NCI-H2227 (cell line): ENCODE measurements at regions not wholly inside any gene's neighbourhood (a gene's known extent, or its start where the extent isn't known, plus 50 kb on each side); places are given as distances from the start of the nearest gene placed in this dataset.
"Not testable (repeated sequence)": the region's sequence is repeated elsewhere in the genome, so short reads cannot be mapped to it uniquely, and the experiment has no call there.

Experiments
- DNase-seq: peaks from one replicate; lab custom pipeline; 2025; ENCODE audit not compliant: unreplicated experiment; lab: John Stamatoyannopoulos, UW

DNA sequence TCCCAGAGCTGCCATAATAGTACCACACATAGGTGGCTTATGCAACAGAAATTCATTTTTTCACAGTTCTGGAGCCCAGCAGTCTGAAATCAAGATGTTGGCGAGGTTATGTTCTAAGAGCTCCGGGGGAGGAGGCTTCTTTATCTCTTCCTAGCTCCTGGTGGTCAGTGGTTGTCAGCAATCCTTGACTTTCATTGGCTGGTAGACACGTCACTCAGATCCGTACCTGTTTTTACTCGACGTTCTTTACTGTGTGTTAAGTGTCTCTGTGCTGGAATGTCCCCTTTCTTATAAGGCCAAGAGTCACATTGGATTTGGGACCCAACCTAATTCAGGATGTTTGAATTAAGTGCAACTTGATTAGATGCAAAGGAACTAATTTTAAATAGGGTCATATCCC, 218.5 kb upstream of the CNTN3 start:
- DNase-seq = no peak

DNA sequence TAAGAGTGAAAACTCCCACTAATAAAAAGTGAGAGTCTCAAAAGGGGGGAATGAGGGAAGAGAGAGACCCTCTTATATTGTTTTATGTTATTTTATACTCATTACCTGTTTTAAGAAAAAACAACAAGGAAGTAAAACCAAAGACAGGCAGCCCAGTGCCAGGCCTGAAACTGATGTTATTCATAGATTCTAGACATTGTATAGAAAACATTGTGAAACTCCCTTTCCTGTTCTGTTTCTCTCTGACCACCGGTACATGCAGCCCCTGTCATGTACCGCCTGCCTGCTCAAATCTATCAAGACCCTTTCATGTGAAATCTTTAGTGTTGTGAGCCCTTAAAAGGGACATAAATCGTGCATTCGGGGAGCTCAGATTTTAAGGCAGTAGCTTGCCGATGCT, 216.4 kb upstream of the CNTN3 start:
- not testable (repeated sequence) for DNase-seq

DNA sequence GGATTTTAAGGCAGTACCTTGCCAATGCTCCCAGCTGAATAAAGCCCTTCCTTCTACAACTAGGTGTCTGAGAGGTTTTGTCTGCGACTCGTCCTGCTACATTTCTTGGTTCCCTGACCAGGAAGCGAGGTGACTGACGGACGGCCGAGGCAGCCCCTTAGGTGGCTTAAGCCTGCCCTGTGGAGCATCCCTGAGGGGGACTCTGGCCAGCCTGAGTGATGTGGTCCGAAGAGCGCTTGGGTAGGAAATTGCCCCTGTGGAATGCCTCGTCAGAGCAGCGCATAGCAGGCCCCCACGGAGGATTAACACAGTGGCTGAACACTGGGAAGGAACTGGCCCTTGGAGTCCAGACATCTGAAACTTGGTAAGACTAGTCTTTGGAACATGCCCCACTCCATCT, 210.9 kb upstream of the CNTN3 start:
- not testable (repeated sequence) for DNase-seq

DNA sequence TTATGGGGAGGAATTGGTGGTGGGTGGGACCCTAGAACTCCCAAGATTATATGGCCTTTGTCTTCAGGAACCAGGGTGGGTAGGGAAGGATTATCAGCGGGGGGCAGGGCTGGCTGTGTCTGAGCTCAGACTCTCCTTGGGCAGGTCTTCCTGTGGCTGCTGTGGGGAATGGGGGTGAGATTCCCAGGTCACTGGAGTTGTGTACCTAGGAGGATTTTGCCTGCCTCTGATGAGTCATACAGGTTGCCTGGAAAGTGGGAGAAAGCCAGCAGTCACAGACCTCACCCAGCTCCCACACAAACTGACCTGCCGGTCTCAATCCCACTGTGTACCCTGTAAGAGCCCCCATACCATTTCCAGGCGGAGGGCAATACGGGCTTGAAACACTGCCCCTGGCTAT, 209.9 kb upstream of the CNTN3 start:
- no peak for DNase-seq

DNA sequence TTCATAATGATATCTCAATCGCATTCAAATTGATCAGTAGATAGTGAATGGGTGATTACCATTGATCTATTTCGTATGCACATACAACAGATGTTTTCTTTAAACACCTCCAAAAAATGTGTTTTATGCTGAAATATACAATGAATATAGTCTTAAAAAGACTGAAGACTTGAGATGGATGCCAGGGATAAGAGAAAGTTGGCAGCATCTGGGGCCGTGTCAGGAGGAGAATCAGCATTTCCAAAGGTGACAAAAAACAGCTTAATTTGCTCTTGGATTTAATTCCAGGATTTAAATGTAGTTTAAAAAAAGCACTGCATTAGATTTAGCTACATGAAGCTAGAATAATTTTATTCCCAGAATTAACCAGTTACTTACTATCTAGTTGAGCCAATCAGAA, 199.7 kb upstream of the CNTN3 start:
- no peak for DNase-seq

DNA sequence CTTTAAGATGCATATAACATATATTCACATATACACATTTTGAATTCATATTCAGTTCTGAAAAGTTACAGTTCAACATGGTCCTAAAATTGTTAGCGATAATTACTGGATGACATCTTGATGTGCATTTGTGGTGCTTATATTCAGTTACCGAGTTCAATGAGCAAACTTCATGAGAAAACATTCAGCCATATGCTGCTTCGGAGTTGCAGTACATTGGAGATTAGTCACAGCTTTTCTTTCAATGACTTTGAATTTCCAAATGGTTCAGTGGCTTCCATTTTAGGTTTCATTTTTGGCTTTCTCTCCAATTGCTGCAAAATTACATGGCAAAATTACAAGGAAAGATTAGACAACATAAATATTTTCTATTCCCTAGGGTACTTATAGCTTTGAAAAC, 198.3 kb upstream of the CNTN3 start:
- no peak for DNase-seq

DNA sequence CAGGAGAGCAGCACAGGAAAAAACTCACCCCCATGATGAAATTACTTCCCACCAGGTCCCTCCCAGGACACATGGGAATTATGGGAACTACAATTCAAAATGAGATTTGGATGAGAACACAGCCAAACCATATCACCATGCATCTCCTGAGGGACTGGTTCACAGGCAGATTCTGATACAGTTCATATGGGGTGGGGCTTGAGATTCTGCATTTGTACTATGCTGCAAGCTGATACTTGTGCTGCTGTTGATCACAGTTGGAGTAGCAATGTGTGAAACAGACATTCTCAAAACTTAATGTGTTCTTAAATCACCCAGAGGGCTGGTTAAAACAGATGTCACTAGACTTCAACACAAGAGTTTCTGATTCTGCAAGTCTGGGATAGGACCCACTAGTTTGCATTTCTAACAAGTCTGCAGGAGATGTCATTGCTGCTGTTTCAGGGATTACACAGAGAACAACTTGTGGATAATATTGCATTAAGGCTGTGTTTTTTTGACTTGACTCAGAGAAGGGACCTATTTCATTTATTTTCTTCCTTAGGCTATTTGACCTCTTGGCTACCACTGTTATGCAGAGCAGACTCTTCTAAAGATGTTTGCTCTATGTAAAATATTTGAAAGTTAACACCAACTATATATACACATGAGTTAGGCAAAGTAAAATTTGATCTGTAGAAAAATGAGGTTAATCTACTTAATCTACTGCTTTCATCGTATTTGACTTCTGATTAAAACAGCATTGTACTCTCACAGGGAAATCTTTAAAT, 194.2 kb upstream of the CNTN3 start:
- no peak for DNase-seq

DNA sequence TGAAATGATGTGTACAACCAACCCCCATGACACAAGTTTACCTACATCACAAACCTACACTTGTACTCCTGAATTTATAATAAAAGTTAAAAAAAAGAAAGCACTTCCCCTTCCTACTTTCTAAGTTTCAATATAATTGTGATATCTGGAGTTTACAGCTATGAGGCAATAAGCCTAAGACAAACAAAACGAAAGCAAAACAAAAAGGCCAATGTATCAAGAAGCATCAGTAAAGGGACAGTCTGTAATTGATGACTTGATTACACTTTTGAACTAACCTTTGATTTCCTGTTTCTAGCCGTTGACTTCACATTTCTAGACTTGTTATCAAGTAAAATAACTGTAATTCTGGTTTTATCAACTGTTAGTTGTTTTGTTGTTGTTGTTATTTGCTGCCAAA, 187.5 kb upstream of the CNTN3 start:
- no peak for DNase-seq

DNA sequence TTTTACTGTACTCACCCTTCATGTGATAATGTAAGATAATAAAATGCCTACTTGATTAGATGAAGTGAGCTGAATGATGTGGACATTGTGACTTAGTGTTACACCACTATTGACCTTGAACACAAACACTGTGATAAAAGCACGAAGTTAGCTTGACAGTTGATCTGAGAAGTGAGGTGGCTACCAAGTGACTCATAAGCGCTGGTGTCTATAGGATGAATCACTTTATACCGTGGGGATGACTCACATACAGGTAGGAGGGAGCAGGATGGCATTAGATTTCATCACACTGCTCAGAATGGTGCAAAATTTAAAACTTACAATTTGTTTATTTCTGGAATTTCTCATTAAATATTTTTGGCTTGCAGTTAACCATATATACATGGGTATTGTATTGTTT, 174.7 kb upstream of the CNTN3 start:
- no peak for DNase-seq

DNA sequence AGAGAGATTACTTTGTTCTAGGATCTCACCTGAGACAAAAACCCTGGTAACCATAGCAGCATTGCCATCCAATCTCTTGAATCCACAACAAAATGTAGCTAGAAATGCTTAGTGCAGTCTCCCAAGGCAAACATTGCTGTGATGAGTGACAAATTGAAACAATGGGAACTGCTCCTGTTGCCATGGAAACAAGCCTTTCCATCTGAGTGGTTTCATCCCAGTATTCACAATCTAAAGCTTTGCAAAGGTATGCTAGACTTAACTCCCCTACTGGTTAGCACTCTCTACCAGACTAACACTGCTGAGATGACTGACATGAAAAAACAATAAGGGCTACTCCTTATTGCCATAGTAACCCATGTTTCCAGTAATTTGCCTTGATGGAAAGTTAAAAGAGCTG, 172.6 kb upstream of the CNTN3 start:
- DNase-seq = peak; percentile 23

DNA sequence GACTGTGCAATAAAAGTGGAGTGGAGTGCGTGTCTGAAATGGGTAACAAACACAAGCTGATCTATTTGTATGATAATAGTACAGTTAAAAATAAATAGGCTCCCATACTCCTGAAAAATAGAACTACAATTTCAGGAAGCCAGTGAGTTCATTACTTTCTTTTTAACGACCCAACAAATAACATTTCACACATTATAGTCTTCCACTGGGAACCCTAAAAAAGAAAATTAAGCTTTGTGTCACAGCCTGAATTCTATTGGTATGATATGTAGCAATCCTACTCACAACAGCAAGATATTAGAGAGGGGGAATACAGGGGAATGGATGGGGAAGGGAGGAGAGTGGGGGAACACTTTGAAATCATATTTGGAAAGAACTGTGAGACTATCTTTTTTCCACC, 156.9 kb upstream of the CNTN3 start:
- DNase-seq = no peak

DNA sequence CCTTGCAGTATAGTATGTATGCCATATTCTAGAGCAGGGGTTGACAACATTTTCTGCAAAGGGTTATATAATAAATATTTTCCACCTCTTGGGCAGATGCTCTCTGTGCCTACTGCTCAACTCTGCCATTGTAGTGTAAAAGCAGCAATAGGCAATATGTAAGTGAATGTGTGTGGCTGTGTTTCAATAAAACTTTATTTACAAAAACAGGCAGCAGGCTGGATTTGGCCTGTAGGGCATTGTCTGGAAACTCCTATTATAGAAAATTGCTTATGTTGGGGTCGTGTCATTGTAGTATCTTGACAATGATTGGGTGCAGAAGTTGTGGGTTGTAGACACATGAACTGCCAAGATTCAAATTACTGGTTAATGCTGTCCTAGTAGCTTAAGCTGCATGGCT, 153.6 kb upstream of the CNTN3 start:
- no peak for DNase-seq

DNA sequence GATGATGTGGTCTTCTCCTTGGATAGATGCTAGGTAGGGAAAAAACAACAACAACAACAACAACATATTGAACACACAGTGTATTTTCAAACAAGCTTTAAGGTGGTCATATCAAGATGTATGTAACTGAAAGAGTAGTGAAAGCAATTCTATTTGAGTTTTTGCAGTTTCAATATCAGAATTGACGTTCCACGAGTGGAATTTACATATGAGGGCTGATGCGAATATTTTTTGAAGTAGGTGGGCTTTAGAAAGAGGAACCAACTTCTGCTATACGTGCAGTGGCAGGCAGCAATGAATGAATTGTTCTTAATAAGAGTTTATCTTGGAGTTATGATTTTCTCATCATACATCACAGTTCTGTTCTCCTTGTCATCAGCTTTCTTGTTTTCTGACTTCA, 151.9 kb upstream of the CNTN3 start:
- no peak for DNase-seq

DNA sequence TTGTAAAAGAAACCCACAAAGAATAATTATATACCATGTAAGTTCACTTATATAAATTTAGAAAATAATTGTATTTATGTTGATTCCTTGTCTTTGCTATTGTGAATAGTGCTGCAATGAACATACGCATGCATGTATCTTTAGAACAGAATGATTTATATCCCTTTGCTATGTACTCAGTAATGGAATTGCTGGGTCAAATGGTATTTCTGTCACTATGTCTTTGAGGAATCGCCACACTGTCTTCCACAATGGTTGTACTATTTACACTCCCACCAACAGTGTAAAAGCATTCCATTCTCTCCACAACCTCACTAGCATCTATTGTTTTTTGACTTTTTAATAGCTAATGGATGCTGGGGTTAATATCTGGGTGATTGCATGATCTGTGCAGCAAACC, 149.4 kb upstream of the CNTN3 start:
- DNase-seq = no peak

DNA sequence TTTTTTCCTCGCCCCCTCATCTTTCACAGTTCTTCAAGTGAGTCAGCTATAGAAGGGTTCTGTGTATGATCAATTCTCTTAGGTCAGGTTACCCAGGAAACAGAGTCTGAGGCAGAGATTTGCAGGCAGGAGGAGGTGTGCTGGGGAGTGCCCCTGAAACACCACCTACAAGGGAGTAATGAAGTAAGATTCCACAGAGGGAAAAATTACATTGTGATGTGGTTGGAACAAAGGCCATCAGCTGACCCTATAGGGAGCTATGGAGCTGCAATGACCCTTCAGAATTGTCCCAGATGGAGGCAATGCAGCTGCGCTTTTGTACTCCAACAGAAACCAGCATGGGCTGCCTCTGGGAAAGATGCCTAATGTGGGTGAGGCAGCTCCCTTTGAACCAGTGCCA, 142.2 kb upstream of the CNTN3 start:
- no peak for DNase-seq

DNA sequence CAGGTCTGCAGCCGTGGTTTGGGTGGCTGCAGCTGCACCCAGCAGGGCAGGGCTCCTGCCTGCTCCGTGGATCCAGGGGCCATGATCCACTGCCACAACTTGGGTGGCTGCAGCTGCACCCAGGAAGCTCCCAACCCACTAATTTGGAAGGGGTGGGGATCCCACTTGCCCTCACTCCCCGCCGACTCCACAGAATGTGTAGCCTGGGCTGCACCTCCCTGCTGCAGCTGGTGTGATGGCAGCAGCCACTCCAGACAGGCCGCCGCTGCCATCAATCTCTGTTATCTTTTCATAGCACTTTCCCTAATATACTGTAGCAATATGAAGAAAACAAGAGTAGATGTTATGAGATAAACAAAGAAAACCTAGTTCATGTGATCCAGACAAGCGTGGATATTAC, 137.8 kb upstream of the CNTN3 start:
- no peak for DNase-seq

DNA sequence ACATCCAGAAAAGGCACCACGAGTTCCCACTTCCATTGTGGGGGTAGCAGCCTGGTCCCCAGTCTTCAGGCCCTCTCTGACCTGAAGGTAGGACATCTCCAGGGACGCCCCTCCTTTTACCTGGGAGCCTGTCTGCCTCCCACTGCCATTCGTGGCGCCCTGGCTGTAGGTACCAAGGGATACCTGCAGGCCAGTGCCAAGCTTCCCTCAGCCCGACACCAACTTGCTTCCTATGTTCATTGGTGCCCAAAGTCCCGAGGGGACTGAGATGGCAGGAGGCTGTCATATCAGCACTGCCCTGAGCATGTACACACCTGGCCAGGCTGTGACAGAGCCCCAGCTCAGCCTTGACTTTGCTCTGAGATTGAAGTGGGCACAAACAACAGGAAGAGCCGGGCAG, 137.3 kb upstream of the CNTN3 start:
- DNase-seq = no peak

DNA sequence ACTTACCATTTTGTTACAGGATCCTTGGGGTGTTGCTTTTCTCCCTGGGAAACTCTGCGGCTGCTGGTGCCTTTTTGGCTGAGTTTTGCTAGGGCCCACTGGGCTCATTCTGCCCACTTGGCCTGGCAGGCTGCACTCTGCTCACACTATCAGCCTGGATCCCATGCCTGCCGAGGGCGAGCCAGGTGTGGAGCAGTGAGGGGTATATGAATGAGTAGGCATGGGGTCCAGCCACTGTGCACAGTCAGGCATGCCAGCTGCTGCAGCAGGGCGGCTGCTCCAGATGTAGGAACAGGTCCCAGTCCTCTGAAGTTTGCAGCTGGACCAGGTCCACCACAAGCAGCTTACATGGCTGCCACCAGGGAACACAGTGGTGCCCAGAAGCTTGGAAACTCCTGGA, 136.4 kb upstream of the CNTN3 start:
- no peak for DNase-seq

DNA sequence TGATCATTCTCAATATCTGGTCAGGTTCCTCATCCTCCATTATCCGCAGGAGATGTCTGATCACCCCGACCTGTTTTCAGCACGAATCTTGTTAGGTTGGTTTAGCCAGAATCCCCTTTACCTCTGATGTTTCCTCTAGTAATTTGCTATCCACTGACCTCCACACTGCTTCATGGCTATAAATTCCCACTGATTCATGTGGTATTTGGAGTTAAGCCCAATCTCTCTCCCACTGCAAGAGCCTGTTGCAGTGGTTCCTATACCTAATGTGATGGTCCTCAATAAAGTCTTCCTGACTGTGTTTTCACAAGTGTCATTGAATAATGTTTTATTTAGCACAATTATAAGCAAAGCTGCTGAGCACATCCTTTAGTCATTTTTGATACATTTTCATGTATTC, 124.8 kb upstream of the CNTN3 start:
- DNase-seq = no peak

DNA sequence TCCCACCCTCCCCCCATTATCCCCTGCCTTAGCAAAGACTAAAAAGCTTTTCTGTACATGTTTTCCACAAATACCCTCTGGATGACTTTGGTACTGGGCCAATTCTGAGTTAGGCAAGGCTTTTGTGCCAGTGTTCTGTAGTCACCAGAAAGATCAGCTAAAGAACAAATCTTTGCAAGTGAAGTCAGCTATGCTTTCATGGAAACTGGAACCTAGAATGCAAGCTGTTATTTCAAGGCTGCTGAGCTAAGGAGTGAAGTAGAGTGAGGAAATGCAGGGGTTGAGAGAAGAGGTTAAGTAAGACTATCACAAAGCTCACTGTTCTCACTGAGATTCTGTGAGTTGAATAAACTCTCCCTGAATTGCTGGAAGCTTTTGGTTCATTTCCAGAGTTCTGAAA, 107.8 kb upstream of the CNTN3 start:
- no peak for DNase-seq

DNA sequence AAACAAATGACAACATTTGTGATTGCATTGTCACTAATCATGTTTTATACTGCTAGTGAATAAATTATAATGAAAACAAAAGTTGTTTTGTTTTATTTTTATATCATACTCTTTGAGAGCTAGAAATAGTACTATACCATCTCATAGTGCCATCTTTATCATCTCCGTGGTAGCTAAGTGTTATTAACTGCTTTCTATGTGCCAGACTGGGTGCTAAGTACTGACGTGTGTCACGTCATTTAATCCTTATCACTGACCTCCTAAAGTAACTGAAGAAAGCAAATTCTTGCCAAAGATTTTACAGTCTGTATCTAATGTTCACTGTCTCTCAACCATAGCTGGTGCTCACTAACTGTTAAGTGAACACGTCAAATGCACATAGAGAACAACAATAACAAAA, 99.5 kb upstream of the CNTN3 start:
- no peak for DNase-seq

DNA sequence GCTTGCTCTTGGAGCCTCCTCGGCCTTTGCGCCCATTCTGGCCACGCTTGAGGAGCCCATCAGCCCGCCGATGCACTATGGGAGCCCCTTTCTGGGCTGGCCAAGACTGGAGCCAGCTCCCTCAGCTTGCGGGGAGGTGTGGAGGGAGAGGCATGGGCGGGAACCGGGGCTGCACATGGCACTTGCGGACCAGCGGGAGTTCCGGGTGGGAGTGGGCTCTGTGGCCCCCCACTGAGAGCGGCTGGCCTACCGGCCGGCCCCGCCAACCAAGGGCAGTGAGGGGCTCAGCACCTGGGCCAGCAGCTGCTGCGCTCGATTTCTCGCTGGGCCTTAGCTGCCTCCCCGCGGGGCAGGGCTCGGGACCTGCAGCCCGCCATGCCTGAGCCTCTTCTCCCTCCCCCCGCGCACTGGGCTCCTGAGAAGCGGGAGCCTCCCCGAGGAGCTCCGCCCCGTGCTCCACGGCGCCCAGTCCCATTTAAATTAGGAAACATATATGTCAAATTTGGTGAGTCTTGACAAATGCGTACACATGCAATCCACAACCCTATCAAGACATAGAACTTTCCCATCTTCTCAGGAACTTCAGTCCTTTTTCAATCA, 97.6 kb upstream of the CNTN3 start:
- no peak for DNase-seq

DNA sequence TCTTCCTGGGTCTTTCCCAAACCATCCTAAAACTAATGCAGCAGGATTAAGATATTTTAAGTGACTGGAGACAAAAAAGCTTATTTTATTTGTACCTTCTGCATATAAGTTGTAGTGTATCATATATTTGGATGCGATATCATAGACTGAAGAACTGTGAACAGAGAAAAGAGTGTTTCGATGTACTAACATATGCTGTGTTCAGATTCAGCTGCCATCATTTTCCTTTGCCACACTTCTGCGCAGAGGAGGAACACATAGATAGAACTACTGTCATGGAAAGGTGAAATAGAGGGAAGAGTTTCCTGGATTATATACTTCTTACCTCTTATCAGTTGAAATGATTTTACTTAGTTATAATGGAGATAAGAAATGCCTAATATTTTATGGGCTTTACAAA, 95.5 kb upstream of the CNTN3 start:
- DNase-seq = no peak
